SK-N-SH treated with all-trans-retinoic acid at 6 μM for 48 hours (cell line): ENCODE measurements at regions not wholly inside any gene's neighbourhood (a gene's known extent, or its start where the extent isn't known, plus 50 kb on each side); places are given as distances from the start of the nearest gene placed in this dataset.

Experiments
- ARNTL ChIP-seq: fragments of 450-650 bp; formaldehyde crosslinking; IDR thresholded peaks from 2 replicates; pipeline ENCODE4 v1.5.0; 2020; ENCODE audit warnings: low read depth, mild to moderate bottlenecking, moderate library complexity, borderline replicate concordance
- BACH2 ChIP-seq: fragments of 250-450 bp; sonication (Bioruptor Pico); IDR thresholded peaks from 2 replicates; pipeline ENCODE4 v1.9.0; 2021; ENCODE audit warnings: mild to moderate bottlenecking, borderline replicate concordance
- GLIS3 ChIP-seq: fragments of 250-450 bp; sonication (Bioruptor Pico); IDR thresholded peaks from 2 replicates; pipeline ENCODE4 v1.5.0; 2020; ENCODE audit warnings: mild to moderate bottlenecking, moderate library complexity
- PPARA ChIP-seq: fragments of 250-450 bp; sonication (Bioruptor Pico); IDR thresholded peaks from 2 replicates; pipeline ENCODE4 v1.5.0; 2020; ENCODE audit warnings: mild to moderate bottlenecking, borderline replicate concordance
- RARB ChIP-seq: fragments of 250-450 bp; sonication (Bioruptor Pico); IDR thresholded peaks from 2 replicates; pipeline ENCODE4 v1.8.0; 2021; ENCODE audit warnings: mild to moderate bottlenecking, moderate library complexity
- TCF4 ChIP-seq: fragments of 250-450 bp; sonication (Bioruptor Pico); IDR thresholded peaks from 2 replicates; pipeline ENCODE4 v1.8.0; 2021; ENCODE audit warnings: mild to moderate bottlenecking, moderate library complexity, borderline replicate concordance
- ZFP30 ChIP-seq: fragments of 450-650 bp; formaldehyde crosslinking; IDR thresholded peaks from 2 replicates; pipeline ENCODE4 v1.5.0; 2022; ENCODE audit warnings: mild to moderate bottlenecking, moderate library complexity
- ZNF70 ChIP-seq: fragments of 450-650 bp; formaldehyde crosslinking; IDR thresholded peaks from 2 replicates; pipeline ENCODE4 v1.5.0; 2020; ENCODE audit warnings: mild to moderate bottlenecking, moderate library complexity
- ZNF8 ChIP-seq: fragments of 450-650 bp; formaldehyde crosslinking; IDR thresholded peaks from 2 replicates; pipeline ENCODE4 v1.5.0; 2020; ENCODE audit warnings: mild to moderate bottlenecking, moderate library complexity
- TF ChIP-seq, protein P1 (sequence below): fragments of 250-450 bp; sonication (Bioruptor Pico); IDR thresholded peaks from 2 replicates; pipeline ENCODE4 v1.8.0; 2020; ENCODE audit warnings: mild to moderate bottlenecking, moderate library complexity, borderline replicate concordance

DNA sequence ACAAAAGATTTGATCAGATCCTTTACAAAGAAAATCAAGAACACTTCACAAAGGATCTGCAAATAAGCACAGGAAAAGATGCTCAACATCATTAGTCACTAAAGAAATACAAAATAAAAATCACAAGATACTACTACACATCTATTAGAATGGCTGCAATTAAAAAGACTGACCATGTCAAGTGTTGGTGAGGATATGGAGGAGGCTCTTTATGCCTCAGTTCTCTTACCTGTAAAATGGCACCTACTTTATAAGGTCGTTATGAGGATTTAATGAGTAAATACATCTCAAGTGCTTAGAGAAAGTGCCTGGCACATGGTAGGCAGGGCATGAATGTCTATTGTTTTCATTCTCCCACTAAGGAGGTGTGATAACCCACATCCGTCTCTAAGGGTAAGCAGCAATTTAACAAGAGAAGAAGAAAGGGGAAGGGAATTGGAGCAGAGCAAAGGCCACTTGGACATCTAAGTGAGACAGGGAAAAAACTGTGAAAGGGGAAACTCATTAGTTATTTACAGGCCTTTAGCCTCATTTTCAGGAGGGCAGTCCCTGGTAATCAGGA, 157.5 kb upstream of the NFE2L3 start:
- TF ChIP-seq ARNTL (CRISPR knock-in tag) = no peak
- TF ChIP-seq, protein P1, sequence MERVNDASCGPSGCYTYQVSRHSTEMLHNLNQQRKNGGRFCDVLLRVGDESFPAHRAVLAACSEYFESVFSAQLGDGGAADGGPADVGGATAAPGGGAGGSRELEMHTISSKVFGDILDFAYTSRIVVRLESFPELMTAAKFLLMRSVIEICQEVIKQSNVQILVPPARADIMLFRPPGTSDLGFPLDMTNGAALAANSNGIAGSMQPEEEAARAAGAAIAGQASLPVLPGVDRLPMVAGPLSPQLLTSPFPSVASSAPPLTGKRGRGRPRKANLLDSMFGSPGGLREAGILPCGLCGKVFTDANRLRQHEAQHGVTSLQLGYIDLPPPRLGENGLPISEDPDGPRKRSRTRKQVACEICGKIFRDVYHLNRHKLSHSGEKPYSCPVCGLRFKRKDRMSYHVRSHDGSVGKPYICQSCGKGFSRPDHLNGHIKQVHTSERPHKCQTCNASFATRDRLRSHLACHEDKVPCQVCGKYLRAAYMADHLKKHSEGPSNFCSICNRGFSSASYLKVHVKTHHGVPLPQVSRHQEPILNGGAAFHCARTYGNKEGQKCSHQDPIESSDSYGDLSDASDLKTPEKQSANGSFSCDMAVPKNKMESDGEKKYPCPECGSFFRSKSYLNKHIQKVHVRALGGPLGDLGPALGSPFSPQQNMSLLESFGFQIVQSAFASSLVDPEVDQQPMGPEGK = no peak
- no peak for TF ChIP-seq ZNF8 (CRISPR knock-in tag)
- TF ChIP-seq PPARA = no peak
- no peak for TF ChIP-seq ZNF70
- no peak for TF ChIP-seq BACH2 (CRISPR knock-in tag)
- no peak for TF ChIP-seq TCF4
- TF ChIP-seq GLIS3 (CRISPR knock-in tag) = no peak
- no peak for TF ChIP-seq ZFP30
- no peak for TF ChIP-seq RARB (CRISPR knock-in tag)
